Sigmoid colon (tissue), 6 donors: ENCODE measurements at regions not wholly inside any gene's neighbourhood (a gene's known extent, or its start where the extent isn't known, plus 50 kb on each side); places are given as distances from the start of the nearest gene placed in this dataset.

ENCODE experiments used
- DNase-seq: peaks from one replicate; pipeline ENCODE4 v3.0.0-alpha.2; 2019
- H3K27ac ChIP-seq, 4 donors: fragments of 200-600 bp; sonication (generic); one replicate each; pipeline ENCODE4 v1.5.1; 2016 to 2019; ENCODE audit warnings: mild to moderate bottlenecking in 1 of 4
- H3K27me3 ChIP-seq, 3 donors: fragments of 200-600 bp; sonication (generic); one replicate each; pipeline ENCODE4 v1.5.1; 2019; ENCODE audit warnings: mild to moderate bottlenecking in 1 of 3
- H3K36me3 ChIP-seq, 4 donors: fragments of 200-600 bp; sonication (generic); one replicate each; pipeline ENCODE4 v1.5.1; 2016 to 2019
- H3K4me1 ChIP-seq, 4 donors: fragments of 200-600 bp; sonication (generic); one replicate each; pipeline ENCODE4 v1.5.1; 2017 to 2019
- H3K4me3 ChIP-seq, 4 donors: fragments of 200-600 bp; sonication (generic); one replicate each; pipeline ENCODE4 v1.5.1; 2017 to 2019; ENCODE audit warnings: mild to moderate bottlenecking in 2 of 4, moderate library complexity in 1 of 4
- H3K9me3 ChIP-seq, 4 donors: fragments of 200-600 bp in 3 of 4; sonication (generic) in 3 of 4; one replicate each; pipeline versions ENCODE4 v1.5.1 to v1.6.1; 2013 to 2019
- EP300 ChIP-seq, 4 donors: sonication (generic); formaldehyde crosslinking; IDR thresholded peaks; one replicate each; pipeline ENCODE4 v1.6.1; 2017; ENCODE audit warnings: antibody characterized with exemption in 4 of 4
- POLR2A ChIP-seq, 2 donors: fragments of 450-650 bp; IDR thresholded peaks; one replicate each; pipeline ENCODE4 v1.6.1; 2016; ENCODE audit warnings: antibody characterized with exemption in 2 of 2, mild to moderate bottlenecking in 2 of 2, moderate library complexity in 2 of 2
- POLR2AphosphoS5 ChIP-seq, 4 donors: sonication (generic); formaldehyde crosslinking; IDR thresholded peaks; one replicate each; pipeline ENCODE4 v1.6.1; 2017; ENCODE audit warnings: antibody characterized with exemption in 4 of 4
- WGBS, 2 donors: extraction: QIAGEN DNeasy Blood & Tissue Kit; methylation state at CpG; one replicate each; pipeline ENCODE4 v1.1.7; 2013; 5-methylcytosine and 5-hydroxymethylcytosine counted together
- intact Hi-C: fragments of 100-400 bp; cut with DNase I; formaldehyde crosslinking; loops from one replicate; pipeline ENCODE4 v1.15.1; 2023
- TF ChIP-seq, protein P1 (sequence below), 4 experiments: fragments of 450-650 bp in 3 of 4; fragments of 200-600 bp in 1 of 4; IDR thresholded peaks; one replicate each; pipeline ENCODE4 v1.5.1; 2016 to 2019; ENCODE audit warnings: antibody characterized with exemption in 4 of 4, mild to moderate bottlenecking in 3 of 4, moderate library complexity in 2 of 4
- donor health status: healthy with polysubstance abuse.
- donor health status: healthy.

DNA sequence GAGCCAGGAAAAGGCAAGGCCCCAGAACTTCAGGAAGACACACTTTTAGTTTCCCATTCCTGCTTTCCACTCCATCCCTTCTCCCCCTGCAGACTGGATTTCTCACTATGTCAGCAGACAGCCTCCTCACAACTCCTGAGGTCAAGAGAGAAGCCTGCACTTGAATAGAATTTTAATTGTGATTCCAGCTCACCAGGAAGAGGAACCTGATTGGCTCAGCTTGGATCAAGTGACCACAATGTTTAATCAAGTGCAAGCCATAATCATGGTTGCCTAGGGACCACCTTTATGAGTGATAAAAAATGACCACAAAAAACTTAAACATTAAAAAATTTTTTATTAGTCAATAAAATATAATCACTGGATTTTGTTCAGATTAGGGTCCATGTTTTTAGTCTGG lies 244.7 kb upstream of the RHOBTB1 start:
- H3K27me3 ChIP-seq = no peaks in the 10 kb centered on the region
- H3K27ac ChIP-seq = no peak overlapping the region
- TF ChIP-seq EP300 (IDR thresholded peaks at IDR 0.05) (no peak), POLR2A (IDR thresholded peaks at IDR 0.05) (no peak), POLR2AphosphoS5 (IDR thresholded peaks at IDR 0.05) (no peak)
- TF ChIP-seq, protein P1, sequence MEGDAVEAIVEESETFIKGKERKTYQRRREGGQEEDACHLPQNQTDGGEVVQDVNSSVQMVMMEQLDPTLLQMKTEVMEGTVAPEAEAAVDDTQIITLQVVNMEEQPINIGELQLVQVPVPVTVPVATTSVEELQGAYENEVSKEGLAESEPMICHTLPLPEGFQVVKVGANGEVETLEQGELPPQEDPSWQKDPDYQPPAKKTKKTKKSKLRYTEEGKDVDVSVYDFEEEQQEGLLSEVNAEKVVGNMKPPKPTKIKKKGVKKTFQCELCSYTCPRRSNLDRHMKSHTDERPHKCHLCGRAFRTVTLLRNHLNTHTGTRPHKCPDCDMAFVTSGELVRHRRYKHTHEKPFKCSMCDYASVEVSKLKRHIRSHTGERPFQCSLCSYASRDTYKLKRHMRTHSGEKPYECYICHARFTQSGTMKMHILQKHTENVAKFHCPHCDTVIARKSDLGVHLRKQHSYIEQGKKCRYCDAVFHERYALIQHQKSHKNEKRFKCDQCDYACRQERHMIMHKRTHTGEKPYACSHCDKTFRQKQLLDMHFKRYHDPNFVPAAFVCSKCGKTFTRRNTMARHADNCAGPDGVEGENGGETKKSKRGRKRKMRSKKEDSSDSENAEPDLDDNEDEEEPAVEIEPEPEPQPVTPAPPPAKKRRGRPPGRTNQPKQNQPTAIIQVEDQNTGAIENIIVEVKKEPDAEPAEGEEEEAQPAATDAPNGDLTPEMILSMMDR (IDR thresholded peaks at IDR 0.05) = no peak
- intact Hi-C loops = no loop called here
- DNase-seq = no peak
- H3K4me3 ChIP-seq = no peak overlapping the region
- H3K9me3 ChIP-seq = peaks cover 0 to 2% (median 0%) of the 10 kb centered on the region in 4 donors
- no peaks in the 10 kb centered on the region for H3K36me3 ChIP-seq
- no peaks in the 10 kb centered on the region for H3K4me1 ChIP-seq

DNA sequence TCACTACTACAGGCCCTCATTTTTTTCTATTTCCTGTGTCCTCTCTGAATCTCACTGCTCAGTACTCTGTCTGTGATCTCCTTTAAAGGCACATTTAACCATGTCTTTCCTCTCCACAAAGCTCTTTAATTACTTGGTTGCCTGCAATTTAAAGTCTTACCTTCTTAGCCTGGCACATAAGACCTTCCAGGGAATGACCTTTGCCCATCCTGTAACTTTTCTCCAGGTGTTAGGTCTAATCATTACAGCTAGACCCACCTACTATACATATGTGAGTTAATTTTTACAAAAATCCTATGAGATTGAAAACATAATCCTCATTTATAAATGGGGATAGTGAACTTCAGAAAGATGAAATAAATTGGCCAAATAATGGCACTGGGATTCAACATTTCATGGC lies 244.1 kb upstream of the RHOBTB1 start:
- H3K4me1 ChIP-seq = no peaks in the 10 kb centered on the region
- no peak for DNase-seq
- no peaks in the 10 kb centered on the region for H3K36me3 ChIP-seq
- H3K9me3 ChIP-seq = no peaks in the 10 kb centered on the region
- no peak overlapping the region for H3K4me3 ChIP-seq
- H3K27ac ChIP-seq = no peak overlapping the region
- H3K27me3 ChIP-seq = no peaks in the 10 kb centered on the region
- no peak for TF ChIP-seq EP300 (IDR thresholded peaks at IDR 0.05)
- TF ChIP-seq POLR2A (IDR thresholded peaks at IDR 0.05) = no peak
- TF ChIP-seq, protein P1 (IDR thresholded peaks at IDR 0.05) = no peak
- no peak for TF ChIP-seq POLR2AphosphoS5 (IDR thresholded peaks at IDR 0.05)
- intact Hi-C loops = no loop called here

- H3K9me3 ChIP-seq = no peaks in the 10 kb centered on the region
- H3K4me1 ChIP-seq = no peaks in the 10 kb centered on the region
- H3K27me3 ChIP-seq = no peaks in the 10 kb centered on the region
- intact Hi-C loops = no loop called here
- no peak overlapping the region for H3K27ac ChIP-seq
- H3K4me3 ChIP-seq = no peak overlapping the region
- TF ChIP-seq POLR2A (IDR thresholded peaks at IDR 0.05) = no peak
- TF ChIP-seq POLR2AphosphoS5 (IDR thresholded peaks at IDR 0.05) = no peak
- TF ChIP-seq, protein P1 (IDR thresholded peaks at IDR 0.05) = no peak
- no peak for DNase-seq
- WGBS, 2 donors = 40 to 70% methylated on average over 1 of the region's 1 CpG
- no peaks in the 10 kb centered on the region for H3K36me3 ChIP-seq
These were observed 243.6 kb upstream of the RHOBTB1 start for GRCh38 chr10:61187601-61188000.

- Histone ChIP-seq H3K4me3 (no peak overlapping the region), H3K4me1 (no peaks in the 10 kb centered on the region), H3K9me3 (no peaks in the 10 kb centered on the region), H3K27me3 (no peaks in the 10 kb centered on the region), H3K36me3 (no peaks in the 10 kb centered on the region), H3K27ac (no peak overlapping the region)
- no peak for DNase-seq
- intact Hi-C loops = no loop called here
- TF ChIP-seq POLR2A (IDR thresholded peaks at IDR 0.05) = no peak
- no peak for TF ChIP-seq EP300 (IDR thresholded peaks at IDR 0.05)
- TF ChIP-seq, protein P1 (IDR thresholded peaks at IDR 0.05) = no peak
- TF ChIP-seq POLR2AphosphoS5 (IDR thresholded peaks at IDR 0.05) = no peak
- 95 to 96% methylated on average over 8 of the region's 8 CpGs for WGBS, 2 donors
These were observed 242.4 kb upstream of the RHOBTB1 start for GRCh38 chr10:61186408-61186807.

DNA sequence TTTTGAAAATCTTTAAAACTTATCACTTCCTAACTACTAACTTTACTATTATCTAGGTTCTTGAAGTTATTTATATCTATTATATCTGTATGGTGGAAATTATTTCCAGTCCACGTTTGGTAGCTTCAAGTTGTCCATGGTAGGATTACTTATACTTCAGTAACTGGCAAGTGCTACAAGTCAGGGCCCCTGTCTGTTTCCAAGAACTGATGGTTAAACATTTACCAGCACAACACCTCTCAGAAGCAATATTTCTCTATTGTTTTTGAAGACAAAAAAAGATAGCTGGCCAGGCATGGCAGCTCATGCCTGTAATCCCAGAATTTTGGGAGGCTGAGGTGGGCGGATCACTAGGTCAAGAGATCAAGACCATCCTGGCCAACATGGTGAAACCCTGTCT lies 240.4 kb upstream of the RHOBTB1 start:
- no peaks in the 10 kb centered on the region for H3K4me1 ChIP-seq
- no peaks in the 10 kb centered on the region for H3K27me3 ChIP-seq
- intact Hi-C loops = no loop called here
- H3K4me3 ChIP-seq = no peak overlapping the region
- no peak overlapping the region for H3K27ac ChIP-seq
- no peak for DNase-seq
- no peaks in the 10 kb centered on the region for H3K9me3 ChIP-seq
- H3K36me3 ChIP-seq = no peaks in the 10 kb centered on the region
- 48 to 77% methylated on average over 2 of the region's 2 CpGs for WGBS, 2 donors
- TF ChIP-seq POLR2A (IDR thresholded peaks at IDR 0.05) (no peak), POLR2AphosphoS5 (IDR thresholded peaks at IDR 0.05) (no peak), EP300 (IDR thresholded peaks at IDR 0.05) (no peak)
- TF ChIP-seq, protein P1 (IDR thresholded peaks at IDR 0.05) = no peak
